Activated CD8-positive, alpha-beta memory T cell treated with anti-CD3 and anti-CD28 coated beads, Interleukin-2, amount 50 U/mL, for 24 hours (primary cell): ENCODE measurements at regions not wholly inside any gene's neighbourhood (a gene's known extent, or its start where the extent isn't known, plus 50 kb on each side); places are given as distances from the start of the nearest gene placed in this dataset.

Experiments used
- DNase-seq: peaks from one replicate; pipeline ENCODE4 v3.0.0-alpha.2; 2020; ENCODE audit errors: extremely low read depth

- DNase-seq, result no peak
Measured at GRCh38 chr13:33891196-33891742, 73.3 kb downstream of the RFC3 start.

GRCh38 chr13:33893559-33893958, 75.6 kb downstream of the RFC3 start:
- no peak for DNase-seq

- DNase-seq, result no peak
Measured at GRCh38 chr13:33904431-33904830, 86.5 kb downstream of the RFC3 start.

DNA sequence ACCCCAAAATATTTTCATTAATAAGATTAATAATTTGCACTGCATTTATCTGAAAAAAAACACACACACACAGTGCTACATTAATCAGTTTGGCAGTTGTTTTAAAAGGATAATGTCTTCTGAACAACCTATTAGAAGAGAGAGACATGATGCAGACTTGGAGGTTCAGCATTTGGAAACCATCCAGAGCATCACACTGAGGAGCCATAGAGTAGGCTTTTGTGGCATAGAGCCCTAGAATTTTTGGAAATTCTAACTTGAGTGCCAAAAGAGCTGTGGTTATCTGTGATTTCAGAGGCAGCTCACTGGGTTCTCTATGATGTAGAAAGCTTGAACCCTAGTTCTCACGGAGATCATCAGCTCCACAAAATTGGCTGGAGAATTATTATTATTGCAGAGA, 90.2 kb downstream of the RFC3 start:
- DNase-seq, result no peak

DNA sequence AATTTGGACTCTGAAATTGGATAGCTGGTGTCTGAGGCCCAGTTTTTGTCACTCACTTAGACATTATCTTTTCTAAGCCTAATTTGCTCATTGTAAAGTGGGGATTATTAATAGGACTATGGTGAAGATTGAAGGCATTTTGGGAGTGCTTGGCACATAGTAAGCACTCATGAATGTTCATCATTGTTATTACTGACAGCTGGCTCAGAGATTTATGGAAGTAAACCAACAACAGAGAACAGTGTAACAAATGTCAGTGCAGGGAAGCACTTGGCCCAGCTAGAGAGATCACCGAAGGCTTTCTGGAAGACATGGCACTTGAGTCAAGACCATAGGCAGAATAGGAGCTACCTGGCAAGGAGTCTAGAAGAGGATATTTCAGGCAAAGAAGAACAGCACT, 92.3 kb downstream of the RFC3 start:
- DNase-seq, result no peak

GRCh38 chr13:33911521-33911920, 93.6 kb downstream of the RFC3 start:
- no peak for DNase-seq

- no peak for DNase-seq
Measured at GRCh38 chr13:33913829-33914228, 95.9 kb downstream of the RFC3 start.

GRCh38 chr13:33917190-33917589, 99.2 kb downstream of the RFC3 start:
- DNase-seq, result no peak

DNA sequence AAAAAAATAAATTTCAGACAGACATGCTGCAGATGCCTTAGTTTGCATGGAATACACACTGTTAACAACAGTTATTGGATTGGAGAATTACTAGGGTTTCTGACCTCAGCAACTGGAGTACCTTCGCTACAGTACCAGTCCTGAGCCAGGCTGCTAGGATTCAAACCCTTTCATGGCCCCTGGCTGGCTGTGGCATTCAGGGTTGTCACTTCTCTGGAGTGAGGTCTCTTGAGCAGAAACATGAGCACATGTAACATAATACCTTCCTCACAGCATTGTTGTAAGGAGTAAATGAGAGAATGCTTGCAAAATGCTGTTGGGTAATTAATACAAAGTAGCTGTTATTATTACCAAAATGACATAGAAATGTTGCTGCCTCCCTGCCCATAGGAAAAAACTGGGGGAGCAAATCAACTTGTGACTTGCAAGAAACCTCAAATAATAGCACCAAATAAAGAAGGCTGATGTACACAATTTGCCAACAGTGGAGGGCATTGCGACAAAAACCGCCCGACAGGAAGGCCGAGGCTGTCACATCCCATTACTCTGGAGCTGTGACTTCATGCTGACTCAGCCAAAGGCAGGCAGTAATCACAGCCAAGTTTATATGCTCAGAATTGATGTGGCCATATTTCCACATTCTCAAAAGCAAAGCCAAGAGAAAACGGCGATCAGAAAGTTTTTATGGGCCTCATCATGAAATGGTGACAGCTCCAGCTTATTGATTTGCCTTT, 100.4 kb downstream of the RFC3 start:
- DNase-seq, result no peak

- no peak for DNase-seq
Measured at GRCh38 chr13:33919120-33919519, 101.2 kb downstream of the RFC3 start.

DNA sequence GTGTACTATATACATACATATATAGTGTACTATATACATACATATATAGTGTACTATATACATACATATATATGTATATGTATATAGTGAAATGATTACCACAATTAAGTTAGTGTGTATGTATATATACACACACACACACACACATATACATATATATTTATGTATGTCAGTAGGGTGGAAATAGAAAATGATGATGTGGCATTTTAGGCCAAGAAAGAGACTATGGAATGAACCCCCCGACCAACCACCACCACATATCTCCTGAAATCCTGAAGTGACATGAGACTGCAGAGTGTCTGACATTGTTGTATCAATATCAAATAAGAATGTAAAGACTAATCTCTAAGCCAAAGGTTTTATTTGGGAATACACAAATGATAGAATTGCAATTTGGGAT, 107.6 kb downstream of the RFC3 start:
- DNase-seq, result no peak

DNA sequence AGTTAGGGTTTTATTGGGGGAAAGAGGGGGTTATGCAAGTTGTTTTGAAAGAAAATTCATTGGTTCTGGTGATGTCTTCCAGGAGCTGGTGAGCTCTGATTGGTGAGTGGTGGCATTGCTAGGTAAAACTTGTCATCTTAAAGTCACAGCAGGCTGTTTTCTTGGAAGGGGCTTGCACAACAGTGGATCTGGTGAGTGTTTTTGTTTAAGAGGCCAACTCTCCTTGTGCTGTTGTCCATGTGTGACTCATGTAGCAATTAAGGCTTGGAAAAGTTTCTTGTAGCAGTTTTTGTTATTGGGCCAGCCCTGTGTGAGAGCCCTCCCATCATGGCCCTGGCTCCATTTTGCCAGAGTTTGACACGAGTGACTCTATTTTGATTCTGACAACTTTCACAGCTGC, 109.4 kb downstream of the RFC3 start:
- no peak for DNase-seq

GRCh38 chr13:33931397-33932311, 113.7 kb downstream of the RFC3 start:
- no peak for DNase-seq

GRCh38 chr13:33932769-33933406, 114.9 kb downstream of the RFC3 start:
- no peak for DNase-seq

- DNase-seq, result no peak
Measured at GRCh38 chr13:33933810-33934209, 115.9 kb downstream of the RFC3 start.

DNA sequence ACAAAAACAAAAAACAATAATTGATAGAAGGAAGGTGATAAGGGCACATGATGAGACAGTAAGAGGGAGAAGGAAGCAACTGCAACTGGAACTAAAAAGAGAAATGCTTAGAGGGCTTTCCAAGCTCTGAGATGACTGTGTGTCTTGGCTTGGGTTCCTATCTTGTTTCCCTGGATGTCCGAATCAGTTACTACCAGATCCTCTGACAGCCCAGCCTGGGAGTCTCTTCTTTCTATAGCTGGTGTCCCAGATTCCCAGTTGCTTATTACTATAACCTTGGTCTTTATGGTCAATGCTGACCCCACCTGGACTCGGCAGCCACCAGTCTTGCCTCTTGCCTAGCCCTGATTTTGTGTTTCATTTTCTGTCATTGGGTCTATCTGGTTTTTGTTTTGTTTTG, 116.4 kb downstream of the RFC3 start:
- DNase-seq, result no peak

DNA sequence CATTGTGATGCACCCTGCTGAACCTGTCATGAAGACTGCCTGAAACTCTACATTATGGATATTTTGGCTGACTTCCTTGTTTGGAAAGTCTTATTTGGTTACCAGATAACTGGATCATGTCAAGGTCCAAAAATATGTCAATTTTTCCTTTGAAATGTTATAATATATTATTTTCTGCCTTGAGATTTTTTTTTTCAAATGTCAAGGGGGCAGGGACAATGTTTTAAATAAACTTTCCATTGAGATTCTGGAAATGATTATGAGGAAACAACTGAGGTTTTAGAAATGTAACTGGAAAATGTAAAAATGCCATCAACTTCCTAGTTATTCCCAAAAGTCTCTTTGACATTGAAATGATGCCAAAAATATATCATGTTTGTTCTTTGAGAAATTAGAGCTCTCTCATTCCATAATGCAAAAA, 117.0 kb downstream of the RFC3 start:
- DNase-seq, result no peak

- no peak for DNase-seq
Measured at GRCh38 chr13:33935969-33936368, 118.0 kb downstream of the RFC3 start.

GRCh38 chr13:33937373-33938098, 119.6 kb downstream of the RFC3 start:
- DNase-seq, result no peak

GRCh38 chr13:33940256-33940655, 122.3 kb downstream of the RFC3 start:
- no peak for DNase-seq

GRCh38 chr13:33940898-33941297, 122.9 kb downstream of the RFC3 start:
- no peak for DNase-seq

GRCh38 chr13:33945477-33945876, 127.5 kb downstream of the RFC3 start:
- DNase-seq, result no peak
